Astrocyte (in vitro differentiated cells and primary cell): ENCODE measurements at regions not wholly inside any gene's neighbourhood (a gene's known extent, or its start where the extent isn't known, plus 50 kb on each side); places are given as distances from the start of the nearest gene placed in this dataset.

Experiments
- DNase-seq: peaks from one replicate; pipeline ENCODE4 v3.0.0-alpha.2; 2010; ENCODE audit warnings: low read depth
- FAIRE-seq: peaks from 2 replicates; lab custom pipeline; 2011; peaks lifted over from hg19 to GRCh38; lab: Jason Lieb, UNC
- H2AFZ ChIP-seq: 2 replicates; pipeline ENCODE4 v1.6.0; 2012; ENCODE audit warnings: low read depth, low read length, inconsistent platforms
- H3K27ac ChIP-seq: 2 replicates; pipeline ENCODE4 v1.5.1; 2011; ENCODE audit warnings: low read depth, low read length, inconsistent platforms
- H3K27me3 ChIP-seq: 2 replicates; pipeline ENCODE4 v1.6.0; 2011; ENCODE audit warnings: low read length, inconsistent platforms; ENCODE audit not compliant: insufficient read depth
- H3K36me3 ChIP-seq: 2 replicates; pipeline ENCODE4 v1.5.1; 2011; ENCODE audit warnings: low read length, inconsistent platforms; ENCODE audit not compliant: insufficient read depth
- H3K4me1 ChIP-seq: 2 replicates; pipeline ENCODE4 v1.5.1; 2011; ENCODE audit warnings: low read length, inconsistent platforms; ENCODE audit not compliant: insufficient read depth
- H3K4me2 ChIP-seq: 2 replicates; pipeline ENCODE4 v1.6.0; 2012; ENCODE audit warnings: low read length, inconsistent platforms
- H3K4me3 ChIP-seq: 2 replicates; pipeline ENCODE4 v1.5.1; 2011; ENCODE audit warnings: low read depth, mild to moderate bottlenecking, low read length, inconsistent platforms; ENCODE audit not compliant: insufficient read depth
- H3K79me2 ChIP-seq: 2 replicates; pipeline ENCODE4 v1.6.0; 2012; ENCODE audit warnings: mild to moderate bottlenecking, low read length, inconsistent platforms; ENCODE audit not compliant: insufficient read depth
- H3K9ac ChIP-seq: 2 replicates; pipeline ENCODE4 v1.6.0; 2012; ENCODE audit warnings: mild to moderate bottlenecking, low read length, inconsistent platforms
- H3K9me3 ChIP-seq: 2 replicates; pipeline ENCODE4 v1.5.1; 2012; ENCODE audit warnings: low read depth, mild to moderate bottlenecking, low read length, inconsistent platforms; ENCODE audit not compliant: insufficient read depth
- H4K20me1 ChIP-seq: 2 replicates; pipeline ENCODE4 v1.6.0; 2012; ENCODE audit warnings: low read length, inconsistent platforms; ENCODE audit not compliant: insufficient read depth
- H3K27ac Mint-ChIP-seq: one replicate; pipeline ENCODE4 v1.8.0; 2021; ENCODE audit warnings: mild to moderate bottlenecking, mixed read lengths; ENCODE audit not compliant: unreplicated experiment
- H3K27me3 Mint-ChIP-seq: one replicate; pipeline ENCODE4 v1.8.0; 2021; ENCODE audit warnings: low read depth, mixed read lengths; ENCODE audit not compliant: unreplicated experiment
- H3K36me3 Mint-ChIP-seq: one replicate; pipeline ENCODE4 v1.8.0; 2021; ENCODE audit warnings: low read depth, mixed read lengths; ENCODE audit not compliant: unreplicated experiment
- H3K4me1 Mint-ChIP-seq: one replicate; pipeline ENCODE4 v1.8.0; 2021; ENCODE audit warnings: low read depth, mixed read lengths; ENCODE audit not compliant: unreplicated experiment
- H3K4me3 Mint-ChIP-seq: one replicate; pipeline ENCODE4 v1.8.0; 2021; ENCODE audit warnings: mild to moderate bottlenecking, moderate library complexity, mixed read lengths; ENCODE audit not compliant: unreplicated experiment
- H3K9me3 Mint-ChIP-seq: one replicate; pipeline ENCODE4 v1.8.0; 2021; ENCODE audit warnings: mild to moderate bottlenecking, mixed read lengths; ENCODE audit not compliant: unreplicated experiment
- CTCF ChIP-seq: IDR thresholded peaks from 2 replicates; pipeline ENCODE4 v1.5.1; 2011; ENCODE audit warnings: low read depth, mild to moderate bottlenecking, inconsistent platforms, low read length, moderate library complexity; ENCODE audit not compliant: insufficient read depth
- EZH2 ChIP-seq: IDR thresholded peaks from 2 replicates; pipeline ENCODE4 v1.6.1; 2012; ENCODE audit warnings: mild to moderate bottlenecking, low read length, inconsistent platforms; ENCODE audit not compliant: insufficient read depth

GRCh38 chr13:103210348-103210747, 144.1 kb upstream of the SLC10A2 start:
- no peaks in the 10 kb centered on the region for H3K4me1 Mint-ChIP-seq
- peaks cover 3% of the 10 kb centered on the region for H3K27me3 Mint-ChIP-seq
- Histone ChIP-seq H3K9ac (no peak overlapping the region), H3K9me3 (no peaks in the 10 kb centered on the region), H3K27ac (no peak overlapping the region), H3K36me3 (no peaks in the 10 kb centered on the region), H3K4me1 (no peaks in the 10 kb centered on the region), H3K27me3 (no peaks in the 10 kb centered on the region), H3K4me3 (no peak overlapping the region), H3K79me2 (no peaks in the 10 kb centered on the region), H2AFZ (no peak overlapping the region), H3K4me2 (no peak overlapping the region), H4K20me1 (no peaks in the 10 kb centered on the region)
- TF ChIP-seq CTCF (no peak), EZH2 (no peak)
- no peaks in the 10 kb centered on the region for H3K36me3 Mint-ChIP-seq
- H3K27ac Mint-ChIP-seq = no peak overlapping the region
- H3K9me3 Mint-ChIP-seq = no peaks in the 10 kb centered on the region
- no peak for FAIRE-seq
- DNase-seq = no peak
- no peak overlapping the region for H3K4me3 Mint-ChIP-seq

GRCh38 chr13:103203735-103204330, 137.6 kb upstream of the SLC10A2 start:
- H3K27ac ChIP-seq = no peak overlapping the region
- H3K36me3 Mint-ChIP-seq = no peaks in the 10 kb centered on the region
- H3K4me3 ChIP-seq = no peak overlapping the region
- H3K27ac Mint-ChIP-seq = no peak overlapping the region
- H3K9me3 ChIP-seq = no peaks in the 10 kb centered on the region
- H3K9ac ChIP-seq = no peak overlapping the region
- H2AFZ ChIP-seq = no peak overlapping the region
- no peaks in the 10 kb centered on the region for H3K27me3 ChIP-seq
- no peaks in the 10 kb centered on the region for H3K27me3 Mint-ChIP-seq
- no peaks in the 10 kb centered on the region for H3K36me3 ChIP-seq
- no peaks in the 10 kb centered on the region for H3K4me1 Mint-ChIP-seq
- H3K9me3 Mint-ChIP-seq = peaks cover 2% of the 10 kb centered on the region
- no peak for FAIRE-seq
- no peak for TF ChIP-seq EZH2
- TF ChIP-seq CTCF = no peak
- H4K20me1 ChIP-seq = no peaks in the 10 kb centered on the region
- no peak for DNase-seq
- no peaks in the 10 kb centered on the region for H3K4me1 ChIP-seq
- H3K79me2 ChIP-seq = no peaks in the 10 kb centered on the region
- no peak overlapping the region for H3K4me3 Mint-ChIP-seq
- no peak overlapping the region for H3K4me2 ChIP-seq

GRCh38 chr13:103200118-103200885, 134.1 kb upstream of the SLC10A2 start:
- FAIRE-seq = no peak
- H3K36me3 Mint-ChIP-seq = no peaks in the 10 kb centered on the region
- H3K4me1 Mint-ChIP-seq = no peaks in the 10 kb centered on the region

More at GRCh38 chr13:103200118-103200885, 134.1 kb upstream of the SLC10A2 start:
- TF ChIP-seq CTCF (no peak), EZH2 (no peak)
- Mint-ChIP-seq H3K27me3 (no peaks in the 10 kb centered on the region), H3K9me3 (peaks cover 2% of the 10 kb centered on the region), H3K27ac (no peak overlapping the region), H3K4me3 (no peak overlapping the region)
- Histone ChIP-seq H3K4me3 (no peak overlapping the region), H3K36me3 (no peaks in the 10 kb centered on the region), H3K9ac (no peak overlapping the region), H3K4me1 (no peaks in the 10 kb centered on the region), H3K4me2 (no peak overlapping the region), H2AFZ (no peak overlapping the region), H4K20me1 (no peaks in the 10 kb centered on the region), H3K27me3 (no peaks in the 10 kb centered on the region), H3K9me3 (no peaks in the 10 kb centered on the region), H3K79me2 (no peaks in the 10 kb centered on the region), H3K27ac (no peak overlapping the region)
- no peak for DNase-seq
